Smooth muscle cell (in vitro differentiated cells): ENCODE measurements at regions not wholly inside any gene's neighbourhood (a gene's known extent, or its start where the extent isn't known, plus 50 kb on each side); places are given as distances from the start of the nearest gene placed in this dataset.

Experiments used
- DNase-seq: peaks from one replicate; lab custom pipeline; 2025; ENCODE audit not compliant: unreplicated experiment; lab: John Stamatoyannopoulos, UW
- H2AFZ ChIP-seq: fragments of 200-600 bp; sonication (generic); 2 replicates; pipeline ENCODE4 v1.6.0; 2016; ENCODE audit warnings: antibody characterized with exemption, low read depth, mild to moderate bottlenecking
- H3F3A ChIP-seq: fragments of 200-600 bp; sonication (generic); 2 replicates; pipeline ENCODE4 v1.6.0; 2017; ENCODE audit warnings: antibody characterized with exemption, low read depth
- H3K27ac ChIP-seq: fragments of 200-600 bp; sonication (generic); 2 replicates; pipeline ENCODE4 v1.5.1; 2016; ENCODE audit warnings: low read depth, mild to moderate bottlenecking
- H3K27me3 ChIP-seq: fragments of 200-600 bp; sonication (generic); 2 replicates; pipeline ENCODE4 v1.6.1; 2016; ENCODE audit warnings: low read depth, mild to moderate bottlenecking
- H3K36me3 ChIP-seq: fragments of 200-600 bp; sonication (generic); 2 replicates; pipeline ENCODE4 v1.5.1; 2016; ENCODE audit warnings: low read depth
- H3K4me1 ChIP-seq: fragments of 200-600 bp; sonication (generic); 2 replicates; pipeline ENCODE4 v1.5.1; 2016; ENCODE audit warnings: low read depth
- H3K4me2 ChIP-seq: fragments of 200-600 bp; sonication (generic); 2 replicates; pipeline ENCODE4 v1.6.0; 2016; ENCODE audit warnings: mild to moderate bottlenecking
- H3K4me3 ChIP-seq: fragments of 200-600 bp; sonication (generic); 2 replicates; pipeline ENCODE4 v1.5.1; 2016; ENCODE audit warnings: mild to moderate bottlenecking
- H3K79me2 ChIP-seq: fragments of 200-600 bp; sonication (generic); 2 replicates; pipeline ENCODE4 v1.6.0; 2016; ENCODE audit warnings: low read depth, mild to moderate bottlenecking
- H3K9ac ChIP-seq: fragments of 200-600 bp; sonication (generic); 2 replicates; pipeline ENCODE4 v1.6.0; 2016; ENCODE audit warnings: low read depth
- H3K9me3 ChIP-seq: fragments of 200-600 bp; sonication (generic); replicated peaks from 2 replicates; pipeline ENCODE4 v1.5.1; 2016; ENCODE audit warnings: low read depth
- H4K20me1 ChIP-seq: fragments of 200-600 bp; sonication (generic); 2 replicates; pipeline ENCODE4 v1.6.0; 2016; ENCODE audit warnings: low read depth
- CTCF ChIP-seq: fragments of 200-600 bp; sonication (generic); IDR thresholded peaks from 2 replicates; pipeline ENCODE4 v1.5.1; 2017; ENCODE audit warnings: borderline replicate concordance, mild to moderate bottlenecking, antibody characterized with exemption; ENCODE audit not compliant: insufficient read depth, poor library complexity, severe bottlenecking
- WGBS: methylation state at CpG from one replicate; pipeline ENCODE4 v1.1.7; 2016; ENCODE audit warnings: low lambda C conversion rate; 5-methylcytosine and 5-hydroxymethylcytosine counted together

GRCh38 chr9:108224716-108225115 is 631.1 kb downstream of the ACTL7B start:
- Histone ChIP-seq H3K4me3 (no peak overlapping the region), H2AFZ (no peak overlapping the region), H3K9ac (no peak overlapping the region), H3K27ac (no peak overlapping the region), H3K27me3 (peaks cover 5% of the 10 kb centered on the region), H3K9me3 (no peaks in the 10 kb centered on the region), H3F3A (no peaks in the 10 kb centered on the region), H3K4me1 (no peaks in the 10 kb centered on the region), H3K79me2 (no peaks in the 10 kb centered on the region), H3K4me2 (no peak overlapping the region), H3K36me3 (no peaks in the 10 kb centered on the region), H4K20me1 (no peaks in the 10 kb centered on the region)
- whole genome bisulfite sequencing, result 51% methylated on average over 3 of the region's 3 CpGs
- no peak for TF ChIP-seq CTCF
- no peak for DNase-seq

- no peak for TF ChIP-seq CTCF
- no peak overlapping the region for H3K4me3 ChIP-seq
- no peaks in the 10 kb centered on the region for H4K20me1 ChIP-seq
- H3K9me3 ChIP-seq, result no peaks in the 10 kb centered on the region
- no peak overlapping the region for H3K27ac ChIP-seq
- H3K36me3 ChIP-seq, result no peaks in the 10 kb centered on the region
- H3K79me2 ChIP-seq, result no peaks in the 10 kb centered on the region
- H3K27me3 ChIP-seq, result peaks cover 5% of the 10 kb centered on the region
- no peaks in the 10 kb centered on the region for H3K4me1 ChIP-seq
- H3K4me2 ChIP-seq, result no peak overlapping the region
- WGBS, result 90% methylated on average over 4 of the region's 4 CpGs
- no peak overlapping the region for H2AFZ ChIP-seq
- DNase-seq, result no peak
- H3F3A ChIP-seq, result no peaks in the 10 kb centered on the region
- no peak overlapping the region for H3K9ac ChIP-seq
Observed at GRCh38 chr9:108219664-108220063, 636.1 kb downstream of the ACTL7B start.

- Histone ChIP-seq H4K20me1 (no peaks in the 10 kb centered on the region), H3K27ac (no peak overlapping the region), H3K9ac (no peak overlapping the region), H3K4me3 (no peak overlapping the region), H3K27me3 (peaks cover 2% of the 10 kb centered on the region), H3K4me2 (no peak overlapping the region), H3K4me1 (no peaks in the 10 kb centered on the region), H3K79me2 (no peaks in the 10 kb centered on the region), H3K9me3 (no peaks in the 10 kb centered on the region), H3F3A (no peaks in the 10 kb centered on the region), H2AFZ (no peak overlapping the region), H3K36me3 (no peaks in the 10 kb centered on the region)
- 84% methylated on average over 12 of the region's 12 CpGs for WGBS
- no peak for DNase-seq
- no peak for TF ChIP-seq CTCF
Observed at GRCh38 chr9:108217431-108218349, 638.1 kb downstream of the ACTL7B start.

- Histone ChIP-seq H3K4me2 (no peak overlapping the region), H3F3A (no peaks in the 10 kb centered on the region), H2AFZ (no peak overlapping the region), H3K9me3 (no peaks in the 10 kb centered on the region), H3K36me3 (no peaks in the 10 kb centered on the region), H3K4me3 (no peak overlapping the region), H3K27me3 (peaks cover 8% of the 10 kb centered on the region), H3K79me2 (no peaks in the 10 kb centered on the region), H3K27ac (no peak overlapping the region), H3K4me1 (no peaks in the 10 kb centered on the region), H3K9ac (no peak overlapping the region), H4K20me1 (no peaks in the 10 kb centered on the region)
- TF ChIP-seq CTCF, result no peak
- DNase-seq, result no peak
- 75% methylated on average over 2 of the region's 2 CpGs for WGBS
Observed at GRCh38 chr9:108213511-108213910, 642.3 kb downstream of the ACTL7B start.
